ENCODE measurements at regions not wholly inside any gene's neighbourhood (a gene's known extent, or its start where the extent isn't known, plus 50 kb on each side); places are given as distances from the start of the nearest gene placed in this dataset.

GRCh38 chrX:437661-438390 lies 51.1 kb upstream of the PPP2R3B start:
- H3K4me3 ChIP-seq (ENCODE audit: low read depth in 1 of 3, low read length in 3 of 3) = no peak overlapping the region
- no peaks in the 10 kb centered on the region for H3K27me3 ChIP-seq (ENCODE audit: control insufficient read depth in 3 of 3, insufficient read depth in 3 of 3, low read length in 3 of 3)
- no peaks in the 10 kb centered on the region for H3K36me3 ChIP-seq (ENCODE audit: control insufficient read depth in 3 of 3, insufficient read depth in 2 of 3, low read depth in 1 of 3, low read length in 3 of 3)
- peaks cover 0 to 6% of the 10 kb centered on the region in 2 donors for H3K9me3 ChIP-seq (ENCODE audit: control insufficient read depth in 2 of 2, insufficient read depth in 1 of 2, low read depth in 1 of 2, low read length in 1 of 2)
- H3K4me1 ChIP-seq (ENCODE audit: control insufficient read depth in 3 of 3, insufficient read depth in 2 of 3, low read depth in 1 of 3, low read length in 2 of 3) = no peaks in the 10 kb centered on the region
- DNase-seq (no peak), FAIRE-seq (no peak)
- no peak overlapping the region for H3K27ac ChIP-seq (ENCODE audit: low read depth in 1 of 3, low read length in 2 of 3)
- 61 to 80% (median 67%) methylated on average over 41 of the region's 41 CpGs for WGBS, 3 donors

- Histone ChIP-seq H3K4me3 (ENCODE audit: low read depth in 1 of 3, low read length in 3 of 3) (no peak overlapping the region), H3K36me3 (ENCODE audit: control insufficient read depth in 3 of 3, insufficient read depth in 2 of 3, low read depth in 1 of 3, low read length in 3 of 3) (no peaks in the 10 kb centered on the region), H3K27ac (ENCODE audit: low read depth in 1 of 3, low read length in 2 of 3) (no peak overlapping the region), H3K27me3 (ENCODE audit: control insufficient read depth in 3 of 3, insufficient read depth in 3 of 3, low read length in 3 of 3) (no peaks in the 10 kb centered on the region), H3K4me1 (ENCODE audit: control insufficient read depth in 3 of 3, insufficient read depth in 2 of 3, low read depth in 1 of 3, low read length in 2 of 3) (no peaks in the 10 kb centered on the region), H3K9me3 (ENCODE audit: control insufficient read depth in 2 of 2, insufficient read depth in 1 of 2, low read depth in 1 of 2, low read length in 1 of 2) (peaks cover 0 to 8% of the 10 kb centered on the region in 2 donors)
- WGBS, 3 donors = 90 to 96% (median 92%) methylated on average over 5 to 7 of the region's 7 CpGs
- DNase-seq (no peak), FAIRE-seq (no peak)
These were observed 52.5 kb upstream of the PPP2R3B start for GRCh38 chrX:439241-439640.

GRCh38 chrX:439719-440118 lies 53.0 kb upstream of the PPP2R3B start:
- no peak for FAIRE-seq

GRCh38 chrX:440636-441035 lies 53.9 kb upstream of the PPP2R3B start:
- FAIRE-seq (no peak), DNase-seq (no peak)
- Histone ChIP-seq H3K27ac (ENCODE audit: low read depth in 1 of 3, low read length in 2 of 3) (no peak overlapping the region), H3K36me3 (ENCODE audit: control insufficient read depth in 3 of 3, insufficient read depth in 2 of 3, low read depth in 1 of 3, low read length in 3 of 3) (no peaks in the 10 kb centered on the region), H3K4me3 (ENCODE audit: low read depth in 1 of 3, low read length in 3 of 3) (no peak overlapping the region), H3K27me3 (ENCODE audit: control insufficient read depth in 3 of 3, insufficient read depth in 3 of 3, low read length in 3 of 3) (no peaks in the 10 kb centered on the region), H3K9me3 (ENCODE audit: control insufficient read depth in 2 of 2, insufficient read depth in 1 of 2, low read depth in 1 of 2, low read length in 1 of 2) (peaks cover 0 to 8% of the 10 kb centered on the region in 2 donors), H3K4me1 (ENCODE audit: control insufficient read depth in 3 of 3, insufficient read depth in 2 of 3, low read depth in 1 of 3, low read length in 2 of 3) (no peaks in the 10 kb centered on the region)
- WGBS, 3 donors = 89 to 96% (median 91%) methylated on average over 13 to 14 of the region's 14 CpGs

More at GRCh38 chrX:439719-440118, 53.0 kb upstream of the PPP2R3B start:
- H3K27ac ChIP-seq (ENCODE audit: low read depth in 1 of 3, low read length in 2 of 3) = no peak overlapping the region
- no peak overlapping the region for H3K4me3 ChIP-seq (ENCODE audit: low read depth in 1 of 3, low read length in 3 of 3)
- peaks cover 0 to 8% of the 10 kb centered on the region in 2 donors for H3K9me3 ChIP-seq (ENCODE audit: control insufficient read depth in 2 of 2, insufficient read depth in 1 of 2, low read depth in 1 of 2, low read length in 1 of 2)
- 96 to 98% methylated on average over 9 of the region's 9 CpGs; no CpG with 5 or more reads in 1 of the 3 donors for WGBS, 3 donors
- H3K36me3 ChIP-seq (ENCODE audit: control insufficient read depth in 3 of 3, insufficient read depth in 2 of 3, low read depth in 1 of 3, low read length in 3 of 3) = no peaks in the 10 kb centered on the region
- H3K4me1 ChIP-seq (ENCODE audit: control insufficient read depth in 3 of 3, insufficient read depth in 2 of 3, low read depth in 1 of 3, low read length in 2 of 3) = no peaks in the 10 kb centered on the region
- no peak for DNase-seq
- no peaks in the 10 kb centered on the region for H3K27me3 ChIP-seq (ENCODE audit: control insufficient read depth in 3 of 3, insufficient read depth in 3 of 3, low read length in 3 of 3)

GRCh38 chrX:443536-444210 lies 57.0 kb upstream of the PPP2R3B start:
- Histone ChIP-seq H3K27ac (ENCODE audit: low read depth in 1 of 3, low read length in 2 of 3) (no peak overlapping the region), H3K27me3 (ENCODE audit: control insufficient read depth in 3 of 3, insufficient read depth in 3 of 3, low read length in 3 of 3) (no peaks in the 10 kb centered on the region), H3K36me3 (ENCODE audit: control insufficient read depth in 3 of 3, insufficient read depth in 2 of 3, low read depth in 1 of 3, low read length in 3 of 3) (no peaks in the 10 kb centered on the region), H3K9me3 (ENCODE audit: control insufficient read depth in 2 of 2, insufficient read depth in 1 of 2, low read depth in 1 of 2, low read length in 1 of 2) (peaks cover 0 to 8% of the 10 kb centered on the region in 2 donors), H3K4me1 (ENCODE audit: control insufficient read depth in 3 of 3, insufficient read depth in 2 of 3, low read depth in 1 of 3, low read length in 2 of 3) (no peaks in the 10 kb centered on the region), H3K4me3 (ENCODE audit: low read depth in 1 of 3, low read length in 3 of 3) (no peak overlapping the region)
- DNase-seq = no peak
- WGBS, 3 donors = 74 to 79% (median 77%) methylated on average over 11 of the region's 11 CpGs
- FAIRE-seq = no peak

- no peak for FAIRE-seq
- Histone ChIP-seq H3K4me3 (ENCODE audit: low read depth in 1 of 3, low read length in 3 of 3) (no peak overlapping the region), H3K36me3 (ENCODE audit: control insufficient read depth in 3 of 3, insufficient read depth in 2 of 3, low read depth in 1 of 3, low read length in 3 of 3) (no peaks in the 10 kb centered on the region), H3K27me3 (ENCODE audit: control insufficient read depth in 3 of 3, insufficient read depth in 3 of 3, low read length in 3 of 3) (no peaks in the 10 kb centered on the region), H3K4me1 (ENCODE audit: control insufficient read depth in 3 of 3, insufficient read depth in 2 of 3, low read depth in 1 of 3, low read length in 2 of 3) (no peaks in the 10 kb centered on the region), H3K9me3 (ENCODE audit: control insufficient read depth in 2 of 2, insufficient read depth in 1 of 2, low read depth in 1 of 2, low read length in 1 of 2) (peaks cover 0 to 8% of the 10 kb centered on the region in 2 donors), H3K27ac (ENCODE audit: low read depth in 1 of 3, low read length in 2 of 3) (no peak overlapping the region)
- DNase-seq = no peak
- 66 to 76% (median 75%) methylated on average over 5 of the region's 5 CpGs for WGBS, 3 donors
These were observed 57.6 kb upstream of the PPP2R3B start for GRCh38 chrX:444305-444704.

GRCh38 chrX:445727-446126 lies 59.0 kb upstream of the PPP2R3B start:
- no peaks in the 10 kb centered on the region for H3K4me1 ChIP-seq (ENCODE audit: control insufficient read depth in 3 of 3, insufficient read depth in 2 of 3, low read depth in 1 of 3, low read length in 2 of 3)
- H3K27ac ChIP-seq (ENCODE audit: low read depth in 1 of 3, low read length in 2 of 3) = no peak overlapping the region
- H3K27me3 ChIP-seq (ENCODE audit: control insufficient read depth in 3 of 3, insufficient read depth in 3 of 3, low read length in 3 of 3) = no peaks in the 10 kb centered on the region
- DNase-seq = no peak
- no peak overlapping the region for H3K4me3 ChIP-seq (ENCODE audit: low read depth in 1 of 3, low read length in 3 of 3)
- 31 to 46% (median 38%) methylated on average over 8 of the region's 8 CpGs for WGBS, 3 donors
- peaks cover 0 to 2% of the 10 kb centered on the region in 2 donors for H3K9me3 ChIP-seq (ENCODE audit: control insufficient read depth in 2 of 2, insufficient read depth in 1 of 2, low read depth in 1 of 2, low read length in 1 of 2)
- FAIRE-seq = no peak
- H3K36me3 ChIP-seq (ENCODE audit: control insufficient read depth in 3 of 3, insufficient read depth in 2 of 3, low read depth in 1 of 3, low read length in 3 of 3) = no peaks in the 10 kb centered on the region

- Histone ChIP-seq H3K27ac (ENCODE audit: low read depth in 1 of 3, low read length in 2 of 3) (no peak overlapping the region), H3K36me3 (ENCODE audit: control insufficient read depth in 3 of 3, insufficient read depth in 2 of 3, low read depth in 1 of 3, low read length in 3 of 3) (no peaks in the 10 kb centered on the region), H3K4me3 (ENCODE audit: low read depth in 1 of 3, low read length in 3 of 3) (no peak overlapping the region), H3K4me1 (ENCODE audit: control insufficient read depth in 3 of 3, insufficient read depth in 2 of 3, low read depth in 1 of 3, low read length in 2 of 3) (no peaks in the 10 kb centered on the region), H3K9me3 (ENCODE audit: control insufficient read depth in 2 of 2, insufficient read depth in 1 of 2, low read depth in 1 of 2, low read length in 1 of 2) (peaks cover 0 to 2% of the 10 kb centered on the region in 2 donors), H3K27me3 (ENCODE audit: control insufficient read depth in 3 of 3, insufficient read depth in 3 of 3, low read length in 3 of 3) (no peaks in the 10 kb centered on the region)
- WGBS, 3 donors = 21 to 42% (median 30%) methylated on average over 10 of the region's 10 CpGs
- FAIRE-seq = no peak
- DNase-seq = no peak
These were observed 59.5 kb upstream of the PPP2R3B start for GRCh38 chrX:446245-446644.
